Endodermal cell (in vitro differentiated cells): ENCODE measurements at regions not wholly inside any gene's neighbourhood (a gene's known extent, or its start where the extent isn't known, plus 50 kb on each side); places are given as distances from the start of the nearest gene placed in this dataset.

Experiments
- DNase-seq: peaks from one replicate; pipeline ENCODE4 v3.0.0-alpha.2; 2017
- H3K27ac ChIP-seq: 2 replicates; pipeline ENCODE4 v1.5.1; 2013; ENCODE audit warnings: mild to moderate bottlenecking, low read depth, low read length, moderate library complexity
- H3K27me3 ChIP-seq: 2 replicates; pipeline ENCODE4 v1.6.1; 2013; ENCODE audit warnings: mild to moderate bottlenecking, low read length, moderate library complexity; ENCODE audit not compliant: insufficient read depth, control insufficient read depth, poor library complexity, severe bottlenecking
- H3K36me3 ChIP-seq: 2 replicates; pipeline ENCODE4 v1.7.0; 2013; ENCODE audit warnings: mild to moderate bottlenecking, low read length, moderate library complexity; ENCODE audit not compliant: control insufficient read depth, insufficient read depth
- H3K4me1 ChIP-seq: one replicate; pipeline ENCODE4 v1.7.0; 2013; ENCODE audit warnings: low read length; ENCODE audit not compliant: control insufficient read depth, insufficient read depth
- H3K4me3 ChIP-seq: 2 replicates; pipeline ENCODE4 v1.5.1; 2013; ENCODE audit warnings: mild to moderate bottlenecking, low read length, moderate library complexity
- H3K9ac ChIP-seq: 2 replicates; pipeline ENCODE4 v1.6.1; 2013; ENCODE audit warnings: mild to moderate bottlenecking, low read length, moderate library complexity; ENCODE audit not compliant: poor library complexity, severe bottlenecking; ENCODE audit errors: extremely low read depth
- H3K9me3 ChIP-seq: 2 replicates; pipeline ENCODE4 v1.6.1; 2013; ENCODE audit warnings: mild to moderate bottlenecking, low read length, moderate library complexity; ENCODE audit not compliant: control insufficient read depth
- H3K27ac Mint-ChIP-seq: 2 replicates; pipeline ENCODE4 v1.8.0; 2020; ENCODE audit warnings: mixed read lengths
- H3K27me3 Mint-ChIP-seq: 2 replicates; pipeline ENCODE4 v1.8.0; 2021; ENCODE audit warnings: mild to moderate bottlenecking, mixed read lengths; ENCODE audit not compliant: insufficient read depth
- H3K36me3 Mint-ChIP-seq: 2 replicates; pipeline ENCODE4 v1.8.0; 2020; ENCODE audit warnings: low read depth, mixed read lengths
- H3K4me1 Mint-ChIP-seq: 2 replicates; pipeline ENCODE4 v1.8.0; 2020; ENCODE audit warnings: mixed read lengths
- H3K4me3 Mint-ChIP-seq: 2 replicates; pipeline ENCODE4 v1.8.0; 2020; ENCODE audit warnings: mild to moderate bottlenecking, moderate library complexity, mixed read lengths
- H3K9me3 Mint-ChIP-seq: 2 replicates; pipeline ENCODE4 v1.8.0; 2020; ENCODE audit warnings: mild to moderate bottlenecking, mixed read lengths
- WGBS, 2 experiments: methylation state at CpG; one replicate each; pipeline versions ENCODE4 v1.1.5 to v1.1.7; 2013; ENCODE audit warnings: missing lambda C conversion rate in 2 of 2, mixed read lengths in 1 of 2; ENCODE audit not compliant: insufficient coverage in 1 of 2, insufficient read length in 1 of 2; 5-methylcytosine and 5-hydroxymethylcytosine counted together
- TF ChIP-seq, protein P1 (sequence below): fragments of 200-600 bp; sonication (generic); conservative IDR thresholded peaks from 2 replicates; pipeline ENCODE4 v1.5.0; 2021; ENCODE audit warnings: antibody characterized with exemption, mild to moderate bottlenecking

DNA sequence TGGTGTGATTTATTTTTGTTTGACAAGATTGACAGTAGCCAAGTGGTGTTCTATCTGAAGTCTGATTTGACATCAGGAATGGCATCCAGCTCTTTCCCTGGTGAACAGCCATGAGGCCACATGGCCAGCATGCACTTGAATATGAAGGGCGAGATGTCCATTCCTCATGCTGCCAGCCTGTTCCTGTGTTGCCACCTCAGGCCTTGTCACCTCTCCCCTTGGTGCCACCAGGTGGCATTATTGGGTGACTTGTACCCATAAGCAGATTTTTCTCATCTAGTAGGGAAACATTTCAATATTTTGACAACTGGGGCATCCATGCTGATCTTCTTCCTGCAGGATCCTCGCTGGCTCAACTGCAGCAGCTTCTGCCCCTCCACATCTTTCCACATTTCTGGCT, 199.1 kb downstream of the ERMARD start:
- H3K9ac ChIP-seq: no peak overlapping the region
- H3K9me3 ChIP-seq: no peaks in the 10 kb centered on the region
- WGBS, 2 experiments: 88 to 91% methylated on average over 2 of the region's 2 CpGs
- H3K4me1 Mint-ChIP-seq: no peaks in the 10 kb centered on the region
- TF ChIP-seq, protein P1, sequence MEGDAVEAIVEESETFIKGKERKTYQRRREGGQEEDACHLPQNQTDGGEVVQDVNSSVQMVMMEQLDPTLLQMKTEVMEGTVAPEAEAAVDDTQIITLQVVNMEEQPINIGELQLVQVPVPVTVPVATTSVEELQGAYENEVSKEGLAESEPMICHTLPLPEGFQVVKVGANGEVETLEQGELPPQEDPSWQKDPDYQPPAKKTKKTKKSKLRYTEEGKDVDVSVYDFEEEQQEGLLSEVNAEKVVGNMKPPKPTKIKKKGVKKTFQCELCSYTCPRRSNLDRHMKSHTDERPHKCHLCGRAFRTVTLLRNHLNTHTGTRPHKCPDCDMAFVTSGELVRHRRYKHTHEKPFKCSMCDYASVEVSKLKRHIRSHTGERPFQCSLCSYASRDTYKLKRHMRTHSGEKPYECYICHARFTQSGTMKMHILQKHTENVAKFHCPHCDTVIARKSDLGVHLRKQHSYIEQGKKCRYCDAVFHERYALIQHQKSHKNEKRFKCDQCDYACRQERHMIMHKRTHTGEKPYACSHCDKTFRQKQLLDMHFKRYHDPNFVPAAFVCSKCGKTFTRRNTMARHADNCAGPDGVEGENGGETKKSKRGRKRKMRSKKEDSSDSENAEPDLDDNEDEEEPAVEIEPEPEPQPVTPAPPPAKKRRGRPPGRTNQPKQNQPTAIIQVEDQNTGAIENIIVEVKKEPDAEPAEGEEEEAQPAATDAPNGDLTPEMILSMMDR: peak; percentile 53
- no peaks in the 10 kb centered on the region for H3K9me3 Mint-ChIP-seq
- H3K27ac Mint-ChIP-seq: no peak overlapping the region
- H3K4me3 Mint-ChIP-seq: no peak overlapping the region
- H3K27ac ChIP-seq: no peak overlapping the region
- H3K36me3 Mint-ChIP-seq: no peaks in the 10 kb centered on the region
- H3K4me1 ChIP-seq: no peaks in the 10 kb centered on the region
- no peaks in the 10 kb centered on the region for H3K27me3 ChIP-seq
- H3K36me3 ChIP-seq: no peaks in the 10 kb centered on the region
- no peak overlapping the region for H3K4me3 ChIP-seq
- peak; percentile 47 for DNase-seq
- H3K27me3 Mint-ChIP-seq: peaks cover 2% of the 10 kb centered on the region

DNA sequence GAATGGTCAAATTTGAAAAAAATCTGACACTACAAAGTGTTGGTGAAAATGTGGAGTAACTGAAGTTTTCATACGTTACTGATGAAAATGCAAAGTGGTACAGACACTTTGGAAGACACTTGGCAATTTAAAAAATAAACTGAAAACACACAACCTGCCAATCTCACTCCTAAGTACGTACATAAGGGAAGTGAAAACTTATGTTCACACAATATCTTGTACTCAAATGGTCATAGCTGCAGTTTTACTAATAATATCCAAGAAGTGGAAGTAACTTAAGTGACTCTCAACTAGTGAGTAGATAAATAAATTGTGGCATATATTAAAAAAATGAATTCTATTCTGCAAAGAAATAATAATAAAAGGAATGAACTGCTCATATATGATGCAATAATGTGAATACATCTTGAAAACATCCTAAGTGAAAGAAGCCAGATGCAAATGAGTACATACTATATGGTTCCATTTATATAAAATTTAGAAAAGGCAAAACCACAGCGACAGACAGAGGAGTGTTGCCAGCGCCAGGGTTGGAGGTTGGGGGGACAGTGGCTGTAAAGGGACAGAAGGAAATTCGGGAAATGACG, 198.2 kb downstream of the ERMARD start:
- Histone ChIP-seq H3K4me3 (no peak overlapping the region), H3K9me3 (peaks cover 5% of the 10 kb centered on the region), H3K36me3 (no peaks in the 10 kb centered on the region), H3K9ac (no peak overlapping the region), H3K4me1 (no peaks in the 10 kb centered on the region), H3K27ac (no peak overlapping the region), H3K27me3 (no peaks in the 10 kb centered on the region)
- DNase-seq: no peak
- no peaks in the 10 kb centered on the region for H3K4me1 Mint-ChIP-seq
- WGBS, 2 experiments: 94 to 100% methylated on average over 2 to 6 of the region's 6 CpGs
- no peaks in the 10 kb centered on the region for H3K36me3 Mint-ChIP-seq
- H3K27ac Mint-ChIP-seq: no peak overlapping the region
- H3K27me3 Mint-ChIP-seq: peaks cover 2% of the 10 kb centered on the region
- TF ChIP-seq, protein P1: no peak
- H3K9me3 Mint-ChIP-seq: no peaks in the 10 kb centered on the region
- no peak overlapping the region for H3K4me3 Mint-ChIP-seq

DNA sequence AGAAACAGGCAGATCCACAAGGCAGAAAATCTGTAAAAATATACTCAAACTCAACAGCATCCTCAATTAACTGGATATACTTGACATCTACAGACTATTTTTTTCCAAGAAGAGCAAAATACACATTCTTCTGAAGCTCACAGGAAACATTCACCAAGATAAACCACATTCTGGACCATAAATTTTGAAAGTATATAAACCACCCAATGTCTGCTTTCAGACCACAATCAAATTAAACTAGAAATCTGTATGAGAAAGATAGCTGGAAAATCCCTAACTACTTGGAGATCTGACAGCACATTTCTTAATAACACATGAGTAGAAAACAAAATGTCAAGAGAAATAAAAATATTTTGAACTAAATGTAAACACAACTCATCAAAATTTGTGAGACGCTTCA, 195.5 kb downstream of the ERMARD start:
- Histone ChIP-seq H3K9me3 (peaks cover 16% of the 10 kb centered on the region), H3K4me3 (no peak overlapping the region), H3K27ac (no peak overlapping the region), H3K9ac (no peak overlapping the region), H3K36me3 (no peaks in the 10 kb centered on the region), H3K4me1 (no peaks in the 10 kb centered on the region), H3K27me3 (no peaks in the 10 kb centered on the region)
- H3K9me3 Mint-ChIP-seq: peaks cover 4% of the 10 kb centered on the region
- no peak for DNase-seq
- H3K4me1 Mint-ChIP-seq: no peaks in the 10 kb centered on the region
- H3K27ac Mint-ChIP-seq: no peak overlapping the region
- TF ChIP-seq, protein P1: no peak
- H3K4me3 Mint-ChIP-seq: no peak overlapping the region
- 60 to 91% methylated on average over 1 of the region's 1 CpG for WGBS, 2 experiments
- no peaks in the 10 kb centered on the region for H3K36me3 Mint-ChIP-seq
- peaks cover 6% of the 10 kb centered on the region for H3K27me3 Mint-ChIP-seq
